ENCODE measurements at regions not wholly inside any gene's neighbourhood (a gene's known extent, or its start where the extent isn't known, plus 50 kb on each side); places are given as distances from the start of the nearest gene placed in this dataset.
"Not testable (repeated sequence)": the region's sequence is repeated elsewhere in the genome, so short reads cannot be mapped to it uniquely, and the experiment has no call there.

DNA sequence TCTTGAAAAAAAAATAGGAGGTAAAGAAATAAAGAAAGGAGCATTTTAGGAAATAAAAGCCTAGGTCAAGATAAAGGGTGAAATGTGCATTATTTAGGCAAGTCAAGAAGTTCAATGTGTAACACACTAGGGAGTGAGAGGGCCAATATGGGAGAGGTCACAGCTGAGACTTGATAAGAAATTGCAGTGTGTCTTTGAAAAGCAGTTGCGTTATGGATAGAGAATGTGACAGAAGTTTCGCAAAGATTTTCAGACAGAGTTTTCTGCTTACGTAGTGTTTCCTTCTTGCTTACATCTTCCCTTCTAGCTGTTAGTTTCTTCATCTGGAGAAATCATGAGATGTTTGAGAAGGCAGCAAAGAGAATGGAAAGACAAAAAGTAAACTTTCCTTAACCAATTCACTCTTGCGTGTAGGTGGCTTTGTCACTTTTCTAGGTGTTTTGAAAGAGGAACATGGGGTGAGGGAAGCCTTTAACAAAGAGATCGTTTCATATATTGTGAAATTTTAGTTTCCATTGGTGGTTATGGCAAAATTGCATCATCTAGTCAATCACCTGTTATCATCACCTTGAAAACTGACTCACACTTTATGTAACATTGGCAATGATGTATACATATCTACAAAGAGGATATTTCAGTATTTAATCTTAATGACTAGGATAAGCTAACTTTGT lies 975.5 kb downstream of the OLFM4 start:
- no peak for DNase-seq

DNA sequence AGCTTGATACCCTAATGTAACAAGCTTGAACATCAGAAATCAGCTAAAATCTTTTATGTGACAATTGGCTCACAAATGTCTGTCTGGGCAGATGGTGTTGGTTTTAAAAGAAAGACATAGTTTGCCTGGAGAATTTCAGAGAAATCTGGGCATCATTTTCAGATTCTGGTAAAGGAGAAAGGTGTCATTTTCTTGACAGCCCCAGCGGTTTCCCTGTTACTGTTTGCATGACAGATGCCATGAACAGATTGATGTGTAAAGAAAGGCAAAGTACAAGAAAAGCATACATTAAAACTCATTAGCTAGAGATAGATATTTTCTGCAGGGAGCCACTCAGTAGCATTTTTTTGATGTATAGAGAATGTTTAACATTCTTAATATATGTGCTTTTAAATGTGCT lies 987.9 kb downstream of the OLFM4 start:
- no peak for DNase-seq

DNA sequence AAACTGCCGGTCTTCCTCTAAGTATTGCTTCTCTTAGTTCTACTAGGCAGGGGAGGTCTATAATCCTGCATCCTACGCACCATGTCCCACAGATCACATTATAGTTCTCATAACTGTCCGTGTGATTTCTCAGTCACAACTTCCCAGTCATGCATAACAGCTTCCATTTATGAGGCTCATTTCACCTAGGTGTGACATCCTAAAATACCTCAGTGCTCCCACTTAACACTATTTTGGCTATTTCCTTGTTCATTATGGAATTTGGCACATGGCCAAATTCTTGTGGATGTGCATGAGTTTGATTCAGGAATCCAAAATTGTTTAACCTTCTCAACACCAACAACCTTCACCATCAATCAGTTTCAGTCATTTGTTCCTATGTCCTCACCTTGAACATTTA lies 989.9 kb downstream of the OLFM4 start:
- no peak for DNase-seq

DNA sequence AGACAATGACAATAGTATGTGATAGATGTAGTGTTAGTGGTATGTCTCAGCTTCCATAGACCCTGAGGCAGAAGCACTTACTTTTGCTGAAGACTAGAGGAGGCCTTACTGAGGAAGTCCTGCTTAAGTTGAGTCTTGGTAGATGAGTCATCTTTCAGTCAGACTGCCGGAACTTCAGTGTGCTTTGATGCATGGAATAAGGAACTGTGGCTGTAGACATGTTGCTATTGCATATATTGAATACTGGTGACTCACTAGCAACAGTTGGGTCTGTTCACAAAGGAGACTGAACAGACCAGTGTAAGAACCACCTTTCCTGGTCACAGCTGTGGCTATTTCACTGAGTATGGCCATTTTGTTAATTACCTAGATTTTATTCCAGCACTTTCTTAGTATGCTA lies 1000.6 kb downstream of the OLFM4 start:
- peak; percentile 2 to 34 (median 18) for DNase-seq

DNA sequence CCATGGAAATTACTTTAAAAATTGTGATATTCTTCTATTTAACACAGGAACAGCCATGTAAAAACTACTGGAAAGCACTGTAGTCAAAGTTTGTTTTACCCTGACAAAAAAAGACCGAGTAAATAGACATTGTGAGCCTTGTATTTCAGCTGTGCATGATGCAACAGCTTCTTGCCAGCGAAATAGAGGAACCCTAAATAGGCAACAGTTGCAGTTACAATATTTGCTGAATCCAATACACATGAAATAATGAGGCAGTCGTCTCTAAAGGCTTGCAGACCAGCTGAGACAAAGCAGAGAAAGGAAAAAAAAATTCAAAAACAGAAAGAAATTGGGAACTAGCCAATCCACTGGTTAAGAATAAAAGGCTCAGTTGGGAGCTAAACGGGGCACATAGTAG lies 1001.1 kb downstream of the OLFM4 start:
- DNase-seq: no peak

DNA sequence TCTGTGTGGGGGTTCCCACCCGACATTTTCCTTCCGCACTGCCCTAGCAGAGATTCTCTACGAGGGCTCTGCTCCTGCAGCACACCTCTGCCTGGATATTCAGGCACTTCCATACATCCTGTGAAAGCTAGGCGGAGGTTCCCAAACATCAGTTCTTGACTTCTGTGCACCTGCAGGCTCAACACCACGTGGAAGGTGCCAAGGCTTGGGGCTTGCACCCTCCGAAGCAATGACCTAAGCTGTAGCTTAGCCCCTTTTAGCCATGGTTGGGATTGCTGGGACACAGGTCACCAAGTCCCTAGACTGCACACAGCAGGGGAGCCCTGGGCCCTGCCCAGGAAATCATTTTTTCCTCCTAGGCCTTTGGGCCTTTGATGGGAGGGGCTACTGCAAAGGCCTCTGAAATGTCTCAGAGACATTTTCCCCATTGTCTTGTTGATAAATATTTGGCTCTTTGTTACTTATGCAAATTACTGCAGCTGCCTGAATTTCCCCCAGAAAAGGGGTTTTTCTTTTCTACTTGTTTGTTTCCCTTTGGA lies 1004.8 kb downstream of the OLFM4 start:
- DNase-seq: no peak

DNA sequence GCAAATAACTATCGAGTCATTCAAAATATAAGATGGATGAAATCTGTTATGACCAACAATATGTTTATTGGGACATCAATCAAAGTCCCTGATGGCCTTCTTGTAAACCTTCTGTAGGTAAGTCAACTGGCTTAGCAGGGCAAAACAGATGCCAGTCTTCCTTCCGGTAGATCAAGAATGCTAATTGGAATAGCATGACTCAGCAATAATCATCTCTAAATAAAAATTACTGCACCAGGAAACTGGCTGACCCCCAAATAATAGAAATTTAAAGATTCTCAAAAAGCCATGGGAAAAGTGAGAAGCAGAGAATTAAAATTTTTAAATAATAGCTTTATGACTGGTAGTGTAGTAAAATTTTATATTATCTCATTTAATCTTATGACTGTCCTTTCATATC lies 1005.4 kb downstream of the OLFM4 start:
- no peak for DNase-seq

DNA sequence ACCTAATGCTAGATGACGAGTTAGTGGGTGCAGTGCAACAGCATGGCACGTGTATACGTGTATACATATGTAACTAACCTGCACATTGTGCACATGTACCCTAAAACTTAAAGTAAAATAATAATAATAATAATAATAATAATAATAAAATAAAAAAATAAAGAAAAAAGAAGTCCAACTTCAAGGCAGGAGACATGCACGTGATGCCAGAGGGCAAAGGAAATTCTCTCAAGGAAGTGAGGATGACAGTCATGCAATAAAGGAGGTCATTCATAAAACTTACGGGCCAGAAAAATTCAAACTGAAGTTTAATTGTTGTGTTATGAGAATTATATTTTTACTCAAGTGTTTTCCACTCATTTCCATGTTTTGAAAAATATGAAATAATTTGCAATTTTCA lies 1028.8 kb downstream of the OLFM4 start:
- not testable (repeated sequence) for DNase-seq

DNA sequence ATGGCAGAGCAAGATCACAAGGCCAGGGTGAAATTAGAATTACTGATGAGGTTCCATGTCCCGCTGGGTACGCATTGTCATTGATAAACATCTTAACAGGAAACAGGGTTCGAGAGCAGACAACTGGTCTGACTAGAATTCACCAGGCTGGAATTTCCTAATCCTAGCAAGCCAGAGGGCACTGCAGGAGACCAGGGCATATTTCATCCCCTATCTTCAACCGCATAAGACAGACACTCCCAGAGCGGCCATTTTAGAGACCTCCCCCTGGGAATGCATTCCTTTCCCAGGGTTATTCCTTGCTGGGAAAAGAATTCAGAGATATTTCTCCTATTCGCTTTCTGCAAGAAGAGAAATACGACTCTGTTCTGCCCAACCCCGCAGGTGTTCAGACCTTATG lies 1041.3 kb downstream of the OLFM4 start:
- DNase-seq: not testable (repeated sequence)

DNA sequence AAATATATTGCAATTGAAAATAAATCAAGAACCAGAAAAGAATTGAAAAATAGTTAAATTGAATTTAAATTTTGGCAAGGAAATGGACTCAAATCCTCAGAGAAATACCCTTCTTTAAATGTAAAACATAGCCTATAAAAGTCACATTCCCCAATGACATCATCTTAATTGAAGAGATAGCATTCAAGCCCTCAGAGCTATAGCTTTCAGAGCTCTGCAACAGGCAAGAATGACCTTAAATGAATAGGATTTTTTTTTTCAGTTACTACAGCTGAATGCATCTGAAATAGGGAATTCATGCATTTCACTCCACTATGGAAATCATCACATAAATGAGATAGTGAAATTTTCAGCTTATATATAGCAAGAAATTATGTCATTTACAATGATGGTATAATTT lies 1049.0 kb downstream of the OLFM4 start:
- DNase-seq: no peak

DNA sequence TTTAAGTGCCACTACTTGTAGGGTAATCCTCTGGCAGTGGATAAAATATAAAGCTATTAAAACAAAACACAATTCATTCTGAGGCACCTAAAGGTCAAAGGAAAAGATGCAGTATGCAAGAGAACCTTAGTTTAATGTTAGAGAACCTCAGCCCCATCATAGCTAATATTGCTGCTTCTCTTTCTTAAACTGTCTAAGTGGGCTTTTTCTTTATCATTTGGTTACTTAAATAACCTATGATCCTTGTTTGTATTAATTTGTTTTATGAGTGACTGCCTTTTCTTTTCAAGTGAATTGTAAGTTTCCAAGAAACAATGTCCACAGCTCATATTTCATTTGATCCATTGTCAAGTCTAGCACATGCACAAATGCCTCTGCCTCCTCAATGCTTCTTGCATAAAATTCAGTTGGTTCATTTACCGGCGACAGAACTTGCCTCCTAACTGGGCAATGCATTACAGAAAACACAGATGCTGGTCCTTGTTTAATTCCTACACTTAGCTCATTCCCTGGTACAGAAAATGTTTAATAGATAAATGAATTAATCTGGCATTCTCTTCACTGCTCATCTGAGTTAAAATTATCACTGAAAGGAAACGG lies 1049.8 kb downstream of the OLFM4 start:
- no peak for DNase-seq

DNA sequence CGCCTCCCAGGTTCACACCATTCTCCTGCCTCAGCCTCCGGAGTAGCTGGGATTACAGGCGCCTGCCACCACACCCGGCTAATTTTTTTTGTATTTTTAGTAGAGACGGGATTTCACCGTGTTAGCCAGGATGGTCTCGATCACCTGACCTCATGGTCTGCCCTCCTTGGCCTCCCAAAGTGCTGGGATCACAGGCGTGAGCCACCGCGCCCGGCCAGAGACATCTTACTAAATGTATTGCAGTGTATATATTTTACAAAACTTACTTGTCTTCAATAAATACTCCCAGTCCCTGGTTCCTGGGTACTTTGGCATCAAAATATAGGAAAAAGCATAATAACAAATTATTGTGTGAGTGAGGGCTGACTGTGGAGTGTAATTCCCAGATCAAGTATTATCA lies 1053.7 kb downstream of the OLFM4 start:
- not testable (repeated sequence) for DNase-seq

DNA sequence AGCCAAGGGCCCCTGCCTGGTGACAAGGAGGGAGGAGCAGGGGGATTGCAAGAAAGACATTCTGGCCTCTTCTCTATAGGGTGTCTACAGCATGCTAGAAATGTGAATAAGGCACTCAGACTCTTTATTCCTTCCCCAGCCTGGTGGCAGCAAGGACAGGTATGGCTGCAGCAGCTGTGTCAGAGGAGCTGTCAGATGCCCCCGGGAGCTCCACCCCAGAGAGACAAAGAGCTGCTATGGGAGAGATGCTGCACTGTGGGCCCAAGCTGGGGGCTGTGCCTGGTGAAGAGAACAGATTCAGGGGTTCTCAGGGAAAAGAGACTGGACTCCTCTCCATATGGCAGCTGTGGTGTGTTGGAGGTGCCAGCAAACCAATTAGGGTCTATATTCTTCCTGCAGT lies 1063.3 kb downstream of the OLFM4 start:
- no peak for DNase-seq

DNA sequence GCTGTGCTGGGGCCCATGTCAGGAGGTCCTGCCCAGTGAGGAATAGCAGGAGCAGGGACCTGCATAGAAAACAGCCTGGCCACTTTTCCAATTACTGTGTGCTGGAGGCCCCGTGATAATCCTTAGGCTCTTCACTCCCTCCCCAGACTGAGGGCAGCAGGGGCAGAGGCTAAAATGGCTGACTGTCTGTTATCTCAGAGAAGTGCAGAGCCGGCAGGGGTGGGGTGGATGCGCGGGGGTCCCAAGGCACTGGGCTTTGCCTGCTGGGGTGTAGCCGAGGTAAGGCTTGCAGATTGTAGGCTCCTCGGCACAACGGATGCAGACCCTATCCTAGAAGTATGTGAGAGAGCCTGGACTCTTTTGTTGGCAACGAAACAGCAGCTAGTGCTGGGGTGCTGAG lies 1064.1 kb downstream of the OLFM4 start:
- DNase-seq: no peak

DNA sequence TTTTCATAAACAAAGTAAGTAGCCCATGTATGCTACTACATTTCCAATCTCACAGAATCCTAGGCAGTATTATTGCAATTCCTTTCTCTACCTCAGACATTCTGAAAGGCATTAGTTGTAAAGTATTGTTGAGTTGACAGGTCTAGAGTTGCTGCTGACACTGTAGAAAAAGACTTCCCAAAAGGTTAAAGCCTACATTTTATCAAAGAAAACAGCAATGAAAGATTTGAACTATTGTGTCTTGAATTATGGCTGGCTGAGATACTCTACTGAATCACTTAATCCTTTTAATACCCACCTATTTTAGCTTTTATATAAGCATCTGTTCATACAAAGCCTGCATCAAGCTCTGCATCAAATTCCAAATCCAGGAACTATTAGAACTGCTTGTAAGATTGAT lies 1082.0 kb downstream of the OLFM4 start:
- no peak for DNase-seq

DNA sequence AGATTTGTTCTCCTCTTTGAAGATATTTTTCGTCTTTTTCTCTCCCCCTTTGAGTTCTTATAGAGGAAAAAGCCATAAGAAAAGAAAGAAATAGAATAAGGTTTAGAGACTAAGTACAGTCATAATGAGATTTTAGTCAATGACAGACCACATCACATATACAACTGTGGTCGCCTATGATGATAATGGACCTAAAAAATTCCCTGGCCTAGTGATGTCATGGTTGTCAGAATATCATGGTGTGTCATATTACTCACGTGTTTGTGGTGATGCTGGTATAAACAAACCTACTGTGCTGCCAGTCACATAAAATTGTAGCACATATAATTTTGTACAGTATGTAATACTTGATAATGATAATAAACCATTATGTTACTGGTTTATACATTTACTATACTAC lies 1096.1 kb downstream of the OLFM4 start:
- DNase-seq: no peak

DNA sequence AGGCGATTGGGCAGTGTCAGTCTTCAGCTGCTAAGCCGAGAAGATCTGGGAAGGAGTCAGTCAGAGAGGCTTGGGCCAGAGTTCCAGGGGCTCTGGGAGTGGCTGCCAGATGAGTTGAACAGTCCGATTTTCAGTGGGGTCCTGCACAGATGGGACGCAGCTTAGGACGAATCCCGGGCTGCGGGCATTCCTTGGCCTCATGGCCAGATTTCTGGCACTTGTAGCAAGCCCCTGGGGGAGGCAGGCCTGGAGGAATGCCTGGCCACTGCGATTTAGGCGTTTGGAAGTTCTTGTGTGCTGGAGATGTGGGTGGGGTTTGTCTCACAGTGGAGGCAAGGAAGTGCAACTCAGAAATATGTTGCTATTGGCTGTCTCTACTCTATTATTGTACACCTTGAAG lies 1102.3 kb downstream of the OLFM4 start:
- not testable (repeated sequence) for DNase-seq

DNA sequence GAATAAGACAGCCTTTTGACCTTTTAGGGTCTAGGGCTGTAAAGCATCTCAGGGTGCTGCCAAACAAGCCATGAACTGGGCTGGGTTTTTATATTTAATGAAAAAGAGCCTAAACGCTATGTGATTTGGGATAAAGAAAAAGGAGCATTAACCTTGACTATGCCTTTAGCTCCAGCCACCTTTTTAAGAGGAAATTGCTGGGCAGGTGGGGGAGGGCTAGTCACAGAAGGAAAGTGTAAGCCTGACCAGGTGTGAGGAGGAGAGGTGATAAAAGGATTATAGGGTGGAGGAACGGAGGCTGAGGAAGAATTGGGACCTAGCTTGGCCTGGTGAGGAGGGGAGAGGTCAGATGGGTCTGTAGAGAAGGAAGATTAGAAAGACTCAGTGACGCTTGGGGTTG lies 1102.8 kb downstream of the OLFM4 start:
- DNase-seq: not testable (repeated sequence)

DNA sequence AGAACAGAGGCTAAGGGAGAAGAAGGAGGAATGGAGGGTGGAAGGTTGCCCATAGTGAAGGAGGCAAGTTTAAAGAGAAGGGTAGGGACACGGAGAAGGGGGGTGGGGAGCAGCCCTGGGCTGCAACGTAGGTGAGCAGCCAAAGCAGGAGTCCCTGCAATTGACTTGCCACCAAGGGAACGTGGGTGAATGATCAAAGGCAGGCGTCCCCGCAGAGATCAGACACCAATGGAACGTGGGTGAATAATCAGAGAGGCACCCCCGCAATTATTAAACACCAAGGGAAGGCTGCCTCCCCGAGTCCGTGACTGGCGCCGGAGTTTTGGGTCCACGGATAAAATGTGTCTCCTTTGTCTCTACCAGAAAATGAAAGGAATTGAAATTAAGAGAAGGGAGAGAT lies 1103.5 kb downstream of the OLFM4 start:
- not testable (repeated sequence) for DNase-seq

DNA sequence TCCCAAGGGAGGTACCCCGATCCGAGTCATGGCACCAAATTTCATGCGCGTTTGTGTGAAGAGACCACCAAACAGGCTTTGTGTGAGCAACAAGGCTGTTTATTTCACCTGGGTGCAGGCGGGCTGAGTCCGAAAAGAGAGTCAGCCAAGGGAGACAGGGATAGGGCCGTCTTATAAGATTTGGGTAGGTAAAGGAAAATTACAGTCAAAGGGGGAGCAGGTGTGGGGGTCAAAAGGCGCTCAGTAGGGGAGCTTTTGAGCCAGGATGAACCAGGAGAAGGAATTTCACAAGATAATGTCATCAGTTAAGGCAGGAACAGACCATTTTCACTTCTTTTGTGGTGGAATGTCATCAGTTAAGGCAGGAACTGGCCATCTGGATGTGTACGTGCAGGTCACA lies 1104.1 kb downstream of the OLFM4 start:
- not testable (repeated sequence) for DNase-seq

DNA sequence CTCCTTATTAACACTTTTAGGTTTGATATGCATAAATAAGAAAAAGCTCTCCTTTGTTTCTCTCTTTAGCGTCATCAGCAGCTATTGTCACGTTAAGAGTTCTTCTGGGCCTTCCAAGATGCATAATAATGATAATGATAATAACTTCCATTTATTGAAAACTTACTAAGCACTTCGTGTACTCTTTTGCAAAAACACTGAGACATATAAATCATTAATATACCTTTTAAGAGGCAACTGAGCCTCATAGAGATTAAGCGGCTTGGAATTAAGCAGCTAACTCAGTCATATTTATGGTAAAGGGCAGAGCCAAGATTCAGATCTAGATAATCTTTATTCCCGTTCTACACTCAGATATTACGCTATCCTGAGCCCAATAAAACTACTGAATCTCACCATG lies 1105.1 kb downstream of the OLFM4 start:
- DNase-seq: no peak

DNA sequence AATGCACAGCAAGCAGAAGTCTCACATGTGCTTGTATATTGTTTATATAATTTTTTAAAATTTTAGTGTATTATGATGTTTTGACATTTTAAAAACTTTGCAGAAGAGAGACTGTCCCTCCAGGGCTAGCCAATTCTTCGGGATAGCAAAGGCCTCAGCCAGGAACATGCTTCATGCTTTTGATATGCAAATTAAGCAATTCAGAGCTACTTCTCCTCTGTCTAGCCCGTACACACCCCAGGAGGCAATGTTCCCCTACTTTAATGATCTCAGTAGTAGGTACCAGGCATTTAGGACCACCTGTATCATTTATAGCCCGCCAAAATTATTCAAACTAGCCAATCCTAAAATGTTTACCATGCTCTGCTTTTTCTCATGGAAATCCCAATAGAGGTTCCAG lies 1116.2 kb downstream of the OLFM4 start:
- DNase-seq: no peak

DNA sequence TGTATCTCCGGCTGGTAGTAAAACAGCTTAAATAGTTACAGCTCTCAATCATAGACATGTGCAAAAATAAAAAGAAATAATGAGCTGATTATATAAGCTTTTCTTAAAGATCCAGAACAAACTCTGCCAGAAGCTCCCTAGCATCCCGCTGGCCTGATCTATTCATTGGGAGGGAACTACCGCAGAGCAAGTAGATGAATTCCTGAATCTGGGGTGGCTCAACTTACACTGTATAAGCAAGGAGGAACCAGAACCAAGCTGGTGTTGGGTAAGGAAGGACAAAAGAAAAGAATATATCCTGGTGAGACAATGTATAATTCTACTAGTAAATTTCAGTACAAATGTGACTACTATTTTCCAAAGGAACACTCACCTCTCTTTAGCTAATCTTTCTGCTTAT lies 1122.2 kb downstream of the OLFM4 start:
- DNase-seq: no peak

DNA sequence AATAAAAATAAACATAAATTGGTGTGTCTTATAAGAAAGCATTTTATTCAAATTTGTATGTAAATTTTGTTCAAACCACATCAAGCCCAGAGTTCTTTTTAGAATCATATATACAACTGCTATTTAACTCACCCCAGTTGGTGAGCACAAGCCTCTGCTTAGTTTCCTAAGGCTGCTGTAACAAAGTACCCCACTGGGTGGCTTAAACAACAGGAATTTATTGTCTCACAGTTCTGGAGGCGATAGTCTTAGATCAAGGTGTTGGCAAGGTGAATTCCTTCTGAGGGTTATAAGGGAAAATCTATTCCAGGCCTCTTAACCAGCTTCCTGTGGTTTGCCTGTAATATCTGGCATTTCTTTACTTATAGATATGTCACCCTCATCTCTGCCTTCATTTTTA lies 1133.5 kb downstream of the OLFM4 start:
- DNase-seq: no peak
